MM.1S (cell line): ENCODE measurements at regions not wholly inside any gene's neighbourhood (a gene's known extent, or its start where the extent isn't known, plus 50 kb on each side); places are given as distances from the start of the nearest gene placed in this dataset.

Experiments used
- DNase-seq: peaks from one replicate; pipeline ENCODE4 v3.0.0-alpha.2; 2015
- H2AFZ ChIP-seq: fragments of 300-600 bp; sonication (generic); 2 replicates; pipeline ENCODE4 v1.6.0; 2016; ENCODE audit warnings: antibody characterized with exemption, low read length
- H3F3A ChIP-seq: fragments of 300-600 bp; sonication (generic); 2 replicates; pipeline ENCODE4 v1.6.1; 2016; ENCODE audit warnings: mild to moderate bottlenecking, antibody characterized with exemption, low read length, moderate library complexity, mixed read lengths; ENCODE audit not compliant: insufficient read depth
- H3K27ac ChIP-seq: fragments of 300-600 bp; sonication (generic); 2 replicates; pipeline ENCODE4 v1.5.1; 2016; ENCODE audit warnings: mild to moderate bottlenecking, low read length
- H3K27me3 ChIP-seq: fragments of 300-600 bp; sonication (generic); replicated peaks from 2 replicates; pipeline ENCODE4 v1.6.0; 2016; ENCODE audit warnings: low read length; ENCODE audit not compliant: insufficient read depth
- H3K36me3 ChIP-seq: fragments of 300-600 bp; sonication (generic); replicated peaks from 2 replicates; pipeline ENCODE4 v1.6.1; 2016; ENCODE audit warnings: mild to moderate bottlenecking, low read length, mixed read lengths; ENCODE audit not compliant: insufficient read depth
- H3K4me1 ChIP-seq: fragments of 300-600 bp; sonication (generic); 2 replicates; pipeline ENCODE4 v1.6.1; 2016; ENCODE audit warnings: low read length, mixed read lengths
- H3K4me2 ChIP-seq: fragments of 300-600 bp; sonication (generic); 2 replicates; pipeline ENCODE4 v1.6.0; 2016; ENCODE audit warnings: low read depth, low read length
- H3K4me3 ChIP-seq: fragments of 300-600 bp; sonication (generic); 2 replicates; pipeline ENCODE4 v1.5.1; 2016; ENCODE audit warnings: low read length, mixed read lengths
- H3K79me2 ChIP-seq: fragments of 300-600 bp; sonication (generic); 2 replicates; pipeline ENCODE4 v1.6.1; 2016; ENCODE audit warnings: mixed run types, low read length, mixed read lengths
- H3K9ac ChIP-seq: fragments of 300-600 bp; sonication (generic); 2 replicates; pipeline ENCODE4 v1.6.1; 2016; ENCODE audit warnings: low read length, mixed read lengths
- H3K9me2 ChIP-seq: fragments of 300-600 bp; sonication (generic); replicated peaks from 2 replicates; pipeline ENCODE4 v1.6.1; 2016; ENCODE audit warnings: mild to moderate bottlenecking, low read length, mixed read lengths; ENCODE audit not compliant: insufficient read depth
- H3K9me3 ChIP-seq: fragments of 300-600 bp; sonication (generic); replicated peaks from 2 replicates; pipeline ENCODE4 v1.6.1; 2016; ENCODE audit warnings: mild to moderate bottlenecking, low read length, mixed read lengths; ENCODE audit not compliant: insufficient read depth
- H4K20me1 ChIP-seq: fragments of 300-600 bp; sonication (generic); 2 replicates; pipeline ENCODE4 v1.6.1; 2016; ENCODE audit warnings: mild to moderate bottlenecking, low read length, moderate library complexity, mixed read lengths; ENCODE audit not compliant: insufficient read depth
- EZH2 ChIP-seq: fragments of 300-600 bp; sonication (generic); optimal IDR thresholded peaks from 2 replicates; pipeline ENCODE3; 2017; ENCODE audit warnings: low read depth, mild to moderate bottlenecking, antibody characterized with exemption, low read length, mixed read lengths
- EZH2phosphoT487 ChIP-seq: fragments of 300-600 bp; sonication (generic); IDR thresholded peaks from 2 replicates; pipeline ENCODE4 v1.6.1; 2018; ENCODE audit warnings: antibody characterized with exemption, low read length
- TF ChIP-seq, protein P1 (sequence below): fragments of 300-600 bp; sonication (generic); IDR thresholded peaks from 2 replicates; pipeline ENCODE4 v1.5.1; 2016; ENCODE audit warnings: antibody characterized with exemption, low read length, mixed read lengths

GRCh38 chr12:132391326-132392041, 62.1 kb upstream of the GALNT9 start:
- no peak overlapping the region for H3K4me2 ChIP-seq
- peaks cover 5% of the 10 kb centered on the region for H3K27me3 ChIP-seq
- no peak overlapping the region for H3K9ac ChIP-seq
- H3F3A ChIP-seq = no peaks in the 10 kb centered on the region
- H3K4me1 ChIP-seq = no peaks in the 10 kb centered on the region
- H4K20me1 ChIP-seq = no peaks in the 10 kb centered on the region
- no peaks in the 10 kb centered on the region for H3K79me2 ChIP-seq
- no peaks in the 10 kb centered on the region for H3K9me3 ChIP-seq
- TF ChIP-seq, protein P1, sequence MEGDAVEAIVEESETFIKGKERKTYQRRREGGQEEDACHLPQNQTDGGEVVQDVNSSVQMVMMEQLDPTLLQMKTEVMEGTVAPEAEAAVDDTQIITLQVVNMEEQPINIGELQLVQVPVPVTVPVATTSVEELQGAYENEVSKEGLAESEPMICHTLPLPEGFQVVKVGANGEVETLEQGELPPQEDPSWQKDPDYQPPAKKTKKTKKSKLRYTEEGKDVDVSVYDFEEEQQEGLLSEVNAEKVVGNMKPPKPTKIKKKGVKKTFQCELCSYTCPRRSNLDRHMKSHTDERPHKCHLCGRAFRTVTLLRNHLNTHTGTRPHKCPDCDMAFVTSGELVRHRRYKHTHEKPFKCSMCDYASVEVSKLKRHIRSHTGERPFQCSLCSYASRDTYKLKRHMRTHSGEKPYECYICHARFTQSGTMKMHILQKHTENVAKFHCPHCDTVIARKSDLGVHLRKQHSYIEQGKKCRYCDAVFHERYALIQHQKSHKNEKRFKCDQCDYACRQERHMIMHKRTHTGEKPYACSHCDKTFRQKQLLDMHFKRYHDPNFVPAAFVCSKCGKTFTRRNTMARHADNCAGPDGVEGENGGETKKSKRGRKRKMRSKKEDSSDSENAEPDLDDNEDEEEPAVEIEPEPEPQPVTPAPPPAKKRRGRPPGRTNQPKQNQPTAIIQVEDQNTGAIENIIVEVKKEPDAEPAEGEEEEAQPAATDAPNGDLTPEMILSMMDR = no peak
- TF ChIP-seq EZH2 (no peak), EZH2phosphoT487 (no peak)
- no peak for DNase-seq
- H3K9me2 ChIP-seq = no peaks in the 10 kb centered on the region
- no peak overlapping the region for H2AFZ ChIP-seq
- H3K36me3 ChIP-seq = no peaks in the 10 kb centered on the region
- no peak overlapping the region for H3K27ac ChIP-seq
- H3K4me3 ChIP-seq = no peak overlapping the region

DNA sequence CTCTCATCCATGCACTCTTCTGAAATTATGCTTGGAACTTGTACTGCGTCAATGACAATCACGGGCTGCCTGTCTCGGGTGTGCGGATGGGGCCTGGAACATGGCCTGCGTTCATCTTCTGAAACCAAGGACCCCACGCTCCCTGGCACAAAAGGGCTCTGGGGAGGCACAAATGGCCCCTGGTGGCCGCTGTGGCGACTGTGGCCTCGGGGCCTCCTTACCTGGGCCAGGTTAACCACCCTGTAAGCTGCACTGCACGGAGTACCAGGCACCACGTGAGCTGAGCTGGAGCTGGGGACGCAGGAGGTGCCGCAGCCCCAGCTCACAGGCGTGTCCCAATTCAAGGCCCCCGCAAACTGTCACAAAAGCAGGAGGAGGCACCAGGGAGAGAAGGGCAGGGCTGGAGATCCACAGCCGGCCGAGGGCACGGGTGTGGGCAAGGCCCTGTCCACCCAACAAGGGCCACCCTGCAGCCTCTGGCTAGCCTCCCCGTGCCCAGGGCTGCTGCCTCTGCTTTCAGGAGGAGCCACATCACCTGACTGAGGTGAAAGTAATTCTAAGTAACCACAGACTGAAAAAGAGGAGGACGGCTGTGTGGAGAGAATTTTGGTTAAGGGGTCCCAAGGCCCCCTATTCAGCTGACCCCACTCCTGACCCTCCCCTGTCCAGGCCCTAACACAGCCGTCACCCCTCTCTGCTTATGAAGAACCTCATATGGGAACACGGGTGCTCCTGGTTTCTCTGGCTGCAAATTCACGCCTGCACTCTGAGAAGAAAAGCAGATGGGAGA, 61.1 kb upstream of the GALNT9 start:
- no peaks in the 10 kb centered on the region for H3K36me3 ChIP-seq
- no peak overlapping the region for H2AFZ ChIP-seq
- peaks cover 8% of the 10 kb centered on the region; the same call in 1 of the 2 replicates for H3K27me3 ChIP-seq
- no peak overlapping the region for H3K4me2 ChIP-seq
- H3K79me2 ChIP-seq = no peaks in the 10 kb centered on the region
- TF ChIP-seq EZH2 (no peak), EZH2phosphoT487 (no peak)
- TF ChIP-seq, protein P1 = no peak
- no peaks in the 10 kb centered on the region for H4K20me1 ChIP-seq
- no peak overlapping the region for H3K4me3 ChIP-seq
- no peaks in the 10 kb centered on the region for H3K4me1 ChIP-seq
- no peak for DNase-seq
- H3K9me3 ChIP-seq = no peaks in the 10 kb centered on the region
- no peak overlapping the region for H3K27ac ChIP-seq
- H3F3A ChIP-seq = no peaks in the 10 kb centered on the region
- no peak overlapping the region for H3K9ac ChIP-seq
- no peaks in the 10 kb centered on the region for H3K9me2 ChIP-seq

DNA sequence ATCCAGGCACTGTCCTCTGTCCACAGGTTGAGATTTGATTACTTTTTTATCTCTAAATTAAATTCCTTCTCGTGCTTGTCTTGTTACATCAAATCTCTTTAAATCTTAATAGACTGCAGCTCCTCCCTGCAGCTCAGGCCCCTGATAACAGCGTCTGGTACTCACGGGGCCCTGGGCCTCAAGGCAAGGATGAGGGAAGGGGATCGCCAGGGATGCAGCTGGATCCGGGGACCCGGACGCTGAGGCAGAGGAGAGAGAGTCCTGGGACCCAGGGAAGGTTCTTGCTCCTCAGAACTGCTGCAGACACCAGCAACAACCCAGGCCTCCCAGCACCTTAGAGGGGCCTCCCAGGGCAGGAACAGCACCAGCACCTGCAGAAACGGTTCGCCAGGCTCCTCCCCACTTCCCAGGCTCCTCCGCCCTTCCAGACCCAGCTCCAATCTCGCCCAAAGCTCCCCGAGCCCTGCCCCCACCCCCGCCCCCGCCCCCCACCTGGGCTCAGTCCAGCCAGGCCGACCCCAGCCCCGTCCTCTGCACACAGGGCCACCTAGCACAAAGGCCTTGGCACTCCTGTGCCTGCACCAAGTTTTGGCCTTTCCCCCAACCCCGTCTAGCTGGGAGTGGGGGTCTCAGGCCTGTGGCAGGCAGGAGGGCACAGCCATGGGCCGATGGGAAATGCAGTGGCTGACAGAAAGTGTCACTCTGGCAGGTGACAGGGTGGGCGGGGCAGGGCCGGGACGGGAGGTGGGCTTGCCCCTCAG, 60.3 kb upstream of the GALNT9 start:
- no peaks in the 10 kb centered on the region for H3K9me3 ChIP-seq
- H3F3A ChIP-seq = no peaks in the 10 kb centered on the region
- no peaks in the 10 kb centered on the region for H3K9me2 ChIP-seq
- TF ChIP-seq EZH2 = no peak
- H3K27ac ChIP-seq = no peak overlapping the region
- no peak overlapping the region for H2AFZ ChIP-seq
- H4K20me1 ChIP-seq = no peaks in the 10 kb centered on the region
- H3K27me3 ChIP-seq = peaks cover 9% of the 10 kb centered on the region; the same call in 1 of the 2 replicates
- H3K4me2 ChIP-seq = no peak overlapping the region
- no peak overlapping the region for H3K4me3 ChIP-seq
- no peak overlapping the region for H3K9ac ChIP-seq
- no peaks in the 10 kb centered on the region for H3K4me1 ChIP-seq
- DNase-seq = no peak
- no peaks in the 10 kb centered on the region for H3K79me2 ChIP-seq
- no peaks in the 10 kb centered on the region for H3K36me3 ChIP-seq
